ENCODE measurements at regions not wholly inside any gene's neighbourhood (a gene's known extent, or its start where the extent isn't known, plus 50 kb on each side); places are given as distances from the start of the nearest gene placed in this dataset.

- H3K9me3 Mint-ChIP-seq: peaks cover 23% of the 10 kb centered on the region
- H3K27ac Mint-ChIP-seq: no peak overlapping the region
- no peak overlapping the region for H3K4me3 Mint-ChIP-seq
- POLR2A ChIA-PET: no interaction called here
- intact Hi-C loops (cut with micrococcal nuclease): no loop called here
- CTCF ChIA-PET: no interaction called here
- H3K4me1 Mint-ChIP-seq (ENCODE audit: low read depth): no peaks in the 10 kb centered on the region
- H3K36me3 Mint-ChIP-seq: no peaks in the 10 kb centered on the region
- no peak for DNase-seq
- H3K27me3 Mint-ChIP-seq: no peaks in the 10 kb centered on the region
Measured at GRCh38 chr13:90352763-90353162, 994.7 kb upstream of the MIR17HG start.

- ChIA-PET CTCF (no interaction called here), POLR2A (no interaction called here)
- no peaks in the 10 kb centered on the region for H3K27me3 Mint-ChIP-seq
- intact Hi-C loops (cut with micrococcal nuclease): no loop called here
- no peak overlapping the region for H3K4me3 Mint-ChIP-seq
- H3K36me3 Mint-ChIP-seq: no peaks in the 10 kb centered on the region
- peaks cover 23% of the 10 kb centered on the region for H3K9me3 Mint-ChIP-seq
- H3K27ac Mint-ChIP-seq: no peak overlapping the region
- H3K4me1 Mint-ChIP-seq (ENCODE audit: low read depth): no peaks in the 10 kb centered on the region
- DNase-seq: no peak
Measured at GRCh38 chr13:90355162-90355751, 992.2 kb upstream of the MIR17HG start.

DNA sequence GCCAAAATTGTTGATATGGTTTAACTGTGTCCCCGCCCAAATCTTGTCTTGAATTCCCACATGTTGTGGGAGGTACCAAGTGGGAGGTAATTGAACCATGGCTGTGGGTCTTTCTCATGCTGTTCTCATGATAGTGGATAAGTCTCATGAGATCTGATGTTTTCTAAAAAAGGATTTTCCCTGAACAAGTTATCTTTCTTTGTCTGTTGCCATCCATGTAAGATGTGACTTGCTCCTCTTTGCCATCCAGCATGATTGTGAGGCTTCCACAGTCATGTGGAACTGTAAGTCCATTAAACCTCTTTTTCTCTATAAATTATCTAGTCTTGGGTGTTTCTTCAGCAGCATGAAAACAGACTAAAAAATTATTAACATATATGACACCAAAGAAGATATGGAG is 986.7 kb upstream of the MIR17HG start:
- no peaks in the 10 kb centered on the region for H3K27me3 Mint-ChIP-seq
- POLR2A ChIA-PET: no interaction called here
- H3K4me3 Mint-ChIP-seq: no peak overlapping the region
- no peaks in the 10 kb centered on the region for H3K4me1 Mint-ChIP-seq (ENCODE audit: low read depth)
- peaks cover 19% of the 10 kb centered on the region for H3K9me3 Mint-ChIP-seq
- no peak for DNase-seq
- no peaks in the 10 kb centered on the region for H3K36me3 Mint-ChIP-seq
- CTCF ChIA-PET: no interaction called here
- no peak overlapping the region for H3K27ac Mint-ChIP-seq
- intact Hi-C loops (cut with micrococcal nuclease): no loop called here

DNA sequence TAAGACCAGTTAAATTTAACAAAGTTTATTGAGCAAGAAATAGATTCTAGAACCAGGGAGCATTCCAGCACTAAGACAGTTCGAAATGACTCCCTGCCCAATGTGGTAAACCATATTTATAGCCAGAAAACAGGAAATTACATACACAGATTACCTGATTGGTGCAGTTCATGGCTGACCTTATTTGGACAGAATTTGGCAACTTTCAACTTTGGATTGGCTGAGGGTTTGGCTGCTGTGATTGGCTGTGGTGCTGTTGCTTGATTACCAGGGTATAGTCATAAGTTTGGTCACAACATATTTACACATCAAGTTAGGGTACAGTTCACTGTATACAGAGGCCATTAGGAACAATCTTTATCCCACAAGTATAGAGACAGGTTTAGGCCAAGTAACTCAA is 984.8 kb upstream of the MIR17HG start:
- ChIA-PET POLR2A (no interaction called here), CTCF (no interaction called here)
- Mint-ChIP-seq H3K27ac (no peak overlapping the region), H3K27me3 (no peaks in the 10 kb centered on the region), H3K4me3 (no peak overlapping the region), H3K36me3 (no peaks in the 10 kb centered on the region), H3K4me1 (ENCODE audit: low read depth) (no peaks in the 10 kb centered on the region), H3K9me3 (peaks cover 19% of the 10 kb centered on the region)
- no peak for DNase-seq
- intact Hi-C loops (cut with micrococcal nuclease): no loop called here

GRCh38 chr13:90365130-90365529 is 982.4 kb upstream of the MIR17HG start:
- H3K27ac Mint-ChIP-seq: no peak overlapping the region
- ChIA-PET CTCF (no interaction called here), POLR2A (no interaction called here)
- peaks cover 11% of the 10 kb centered on the region for H3K9me3 Mint-ChIP-seq
- intact Hi-C loops (cut with micrococcal nuclease): no loop called here
- no peaks in the 10 kb centered on the region for H3K27me3 Mint-ChIP-seq
- no peaks in the 10 kb centered on the region for H3K4me1 Mint-ChIP-seq (ENCODE audit: low read depth)
- no peak overlapping the region for H3K4me3 Mint-ChIP-seq
- DNase-seq: no peak
- no peaks in the 10 kb centered on the region for H3K36me3 Mint-ChIP-seq

- CTCF ChIA-PET: no interaction called here
- DNase-seq: no peak
- no peak overlapping the region for H3K27ac Mint-ChIP-seq
- H3K4me3 Mint-ChIP-seq: no peak overlapping the region
- H3K4me1 Mint-ChIP-seq (ENCODE audit: low read depth): no peaks in the 10 kb centered on the region
- POLR2A ChIA-PET: no interaction called here
- intact Hi-C loops (cut with micrococcal nuclease): no loop called here
- no peaks in the 10 kb centered on the region for H3K27me3 Mint-ChIP-seq
- H3K9me3 Mint-ChIP-seq: peaks cover 7% of the 10 kb centered on the region
- H3K36me3 Mint-ChIP-seq: no peaks in the 10 kb centered on the region
Measured at GRCh38 chr13:90374168-90374567, 973.3 kb upstream of the MIR17HG start.

DNA sequence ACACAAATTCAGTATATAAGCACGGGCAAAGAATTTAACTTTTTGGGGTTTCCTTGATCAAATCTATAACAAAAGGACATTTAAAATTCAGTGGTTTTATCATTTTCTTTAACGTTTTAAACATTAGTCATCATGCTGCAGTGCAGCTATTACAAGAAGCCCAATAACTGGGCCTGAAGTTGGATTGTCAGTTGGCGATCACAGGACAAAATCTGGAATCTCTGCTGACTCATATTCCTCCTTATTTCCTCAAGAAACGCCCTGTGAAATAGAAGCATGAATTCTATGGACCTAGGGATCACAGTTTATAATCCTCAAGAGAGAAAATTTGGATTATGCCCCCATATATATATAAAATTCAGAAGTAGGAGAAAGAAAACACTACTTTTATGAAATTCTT is 971.6 kb upstream of the MIR17HG start:
- H3K9me3 Mint-ChIP-seq: peaks cover 9% of the 10 kb centered on the region
- DNase-seq: no peak
- H3K4me1 Mint-ChIP-seq (ENCODE audit: low read depth): no peaks in the 10 kb centered on the region
- CTCF ChIA-PET: no interaction called here
- H3K27ac Mint-ChIP-seq: no peak overlapping the region
- no peak overlapping the region for H3K4me3 Mint-ChIP-seq
- POLR2A ChIA-PET: no interaction called here
- no peaks in the 10 kb centered on the region for H3K27me3 Mint-ChIP-seq
- H3K36me3 Mint-ChIP-seq: no peaks in the 10 kb centered on the region
- intact Hi-C loops (cut with micrococcal nuclease): no loop called here

DNA sequence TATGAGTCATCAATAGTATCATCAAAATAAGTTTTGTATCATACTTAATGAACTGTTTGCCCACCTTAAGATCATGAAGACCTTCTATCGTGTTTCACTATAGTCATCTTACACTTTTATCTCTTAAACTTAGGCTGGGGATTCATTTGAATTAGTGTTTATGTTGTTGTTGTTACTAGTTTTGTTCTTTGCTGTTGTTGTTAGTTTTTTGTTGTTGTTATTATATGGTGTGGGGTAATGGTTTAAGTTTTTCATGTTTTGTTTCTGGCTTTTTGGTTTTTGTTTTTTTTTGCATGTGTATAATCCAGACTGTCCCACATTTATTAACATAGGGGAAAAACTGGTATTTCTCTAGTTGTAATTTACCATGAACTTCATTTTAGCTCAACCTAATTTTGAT is 965.1 kb upstream of the MIR17HG start:
- no peaks in the 10 kb centered on the region for H3K36me3 Mint-ChIP-seq
- H3K9me3 Mint-ChIP-seq: peaks cover 8% of the 10 kb centered on the region
- intact Hi-C loops (cut with micrococcal nuclease): no loop called here
- ChIA-PET POLR2A (no interaction called here), CTCF (no interaction called here)
- H3K4me3 Mint-ChIP-seq: no peak overlapping the region
- no peaks in the 10 kb centered on the region for H3K27me3 Mint-ChIP-seq
- DNase-seq: no peak
- no peaks in the 10 kb centered on the region for H3K4me1 Mint-ChIP-seq (ENCODE audit: low read depth)
- H3K27ac Mint-ChIP-seq: no peak overlapping the region

- ChIA-PET CTCF (no interaction called here), POLR2A (no interaction called here)
- Mint-ChIP-seq H3K4me1 (ENCODE audit: low read depth) (no peaks in the 10 kb centered on the region), H3K9me3 (peaks cover 28% of the 10 kb centered on the region), H3K27ac (no peak overlapping the region), H3K4me3 (no peak overlapping the region), H3K27me3 (no peaks in the 10 kb centered on the region), H3K36me3 (no peaks in the 10 kb centered on the region)
- no peak for DNase-seq
- intact Hi-C loops (cut with micrococcal nuclease): no loop called here
Measured at GRCh38 chr13:90385781-90386489, 961.6 kb upstream of the MIR17HG start.

GRCh38 chr13:90388887-90389452 is 958.5 kb upstream of the MIR17HG start:
- H3K27me3 Mint-ChIP-seq: no peaks in the 10 kb centered on the region
- DNase-seq: no peak
- peaks cover 31% of the 10 kb centered on the region for H3K9me3 Mint-ChIP-seq
- intact Hi-C loops (cut with micrococcal nuclease): no loop called here
- CTCF ChIA-PET: no interaction called here
- POLR2A ChIA-PET: no interaction called here
- no peaks in the 10 kb centered on the region for H3K4me1 Mint-ChIP-seq (ENCODE audit: low read depth)
- H3K27ac Mint-ChIP-seq: no peak overlapping the region
- no peak overlapping the region for H3K4me3 Mint-ChIP-seq
- no peaks in the 10 kb centered on the region for H3K36me3 Mint-ChIP-seq

DNA sequence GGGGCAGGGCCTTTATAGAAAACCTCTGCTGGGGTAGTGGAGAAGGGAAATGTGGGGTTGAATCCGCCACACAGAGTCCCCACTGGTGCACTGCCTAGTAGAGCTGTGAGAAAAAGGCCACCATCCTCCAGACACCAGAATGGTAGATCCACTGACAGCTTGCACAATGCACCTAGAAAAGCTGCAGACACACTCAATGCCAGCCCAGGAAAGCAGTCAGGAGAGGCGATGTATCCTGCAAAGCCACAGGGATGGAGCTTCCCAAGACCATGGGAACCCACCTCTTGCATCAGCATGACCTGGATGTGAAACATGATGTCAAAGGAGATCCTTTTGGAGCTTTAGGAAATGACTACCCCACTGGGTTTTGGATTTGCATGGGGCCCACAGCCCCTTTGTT is 958.0 kb upstream of the MIR17HG start:
- no peak for DNase-seq
- Mint-ChIP-seq H3K4me3 (no peak overlapping the region), H3K36me3 (no peaks in the 10 kb centered on the region), H3K4me1 (ENCODE audit: low read depth) (no peaks in the 10 kb centered on the region), H3K9me3 (peaks cover 31% of the 10 kb centered on the region), H3K27ac (no peak overlapping the region), H3K27me3 (no peaks in the 10 kb centered on the region)
- ChIA-PET CTCF (no interaction called here), POLR2A (no interaction called here)
- intact Hi-C loops (cut with micrococcal nuclease): no loop called here

DNA sequence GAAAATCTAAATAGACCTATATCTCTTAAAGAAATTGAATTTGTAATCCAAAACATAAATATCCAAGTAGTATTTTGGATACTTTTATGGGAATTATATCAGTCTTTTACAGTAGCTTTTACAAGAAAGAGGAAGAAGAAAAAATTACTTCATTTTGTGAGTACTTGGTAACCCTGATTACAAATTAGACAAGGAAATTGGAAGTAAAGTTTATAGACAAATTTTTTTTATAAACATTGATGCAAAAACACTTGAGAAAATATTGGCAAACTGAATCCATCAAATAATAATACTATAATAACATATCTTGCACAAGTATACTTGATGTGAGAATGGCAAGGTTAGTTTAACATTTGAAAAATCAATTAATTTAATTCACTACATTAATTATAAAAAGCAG is 954.1 kb upstream of the MIR17HG start:
- Mint-ChIP-seq H3K36me3 (no peaks in the 10 kb centered on the region), H3K27me3 (no peaks in the 10 kb centered on the region), H3K27ac (no peak overlapping the region)

GRCh38 chr13:90395348-90395747 is 952.1 kb upstream of the MIR17HG start:
- Mint-ChIP-seq H3K9me3 (peaks cover 20% of the 10 kb centered on the region), H3K27me3 (no peaks in the 10 kb centered on the region), H3K27ac (no peak overlapping the region), H3K4me1 (ENCODE audit: low read depth) (no peaks in the 10 kb centered on the region), H3K4me3 (no peak overlapping the region), H3K36me3 (no peaks in the 10 kb centered on the region)
- intact Hi-C loops (cut with micrococcal nuclease): no loop called here
- ChIA-PET CTCF (no interaction called here), POLR2A (no interaction called here)
- DNase-seq: no peak

More for the DNA sequence above, 954.1 kb upstream of the MIR17HG start:
- Mint-ChIP-seq H3K4me3 (no peak overlapping the region), H3K4me1 (ENCODE audit: low read depth) (no peaks in the 10 kb centered on the region), H3K9me3 (peaks cover 29% of the 10 kb centered on the region)
- POLR2A ChIA-PET: no interaction called here
- intact Hi-C loops (cut with micrococcal nuclease): no loop called here
- DNase-seq: no peak
- CTCF ChIA-PET: no interaction called here
